GM23338 (cell line): ENCODE measurements at regions not wholly inside any gene's neighbourhood (a gene's known extent, or its start where the extent isn't known, plus 50 kb on each side); places are given as distances from the start of the nearest gene placed in this dataset.

ENCODE experiments used
- ATAC-seq: fragments of 200-7000 bp; cut with Tn5 transposase; 3 replicates; pipeline ENCODE4 v1.9.1; 2020
- DNase-seq: peaks from one replicate; pipeline ENCODE4 v3.0.0-alpha.2; 2015; ENCODE audit warnings: low spot score
- H2AFZ ChIP-seq: fragments of 200-600 bp; sonication (generic); 2 replicates; pipeline ENCODE4 v1.8.0; 2016; ENCODE audit warnings: antibody characterized with exemption, mild to moderate bottlenecking, moderate library complexity
- H3F3A ChIP-seq: fragments of 200-600 bp; sonication (generic); replicated peaks from 2 replicates; pipeline ENCODE4 v1.8.0; 2017; ENCODE audit warnings: antibody characterized with exemption, mixed run types, low read depth
- H3K27ac ChIP-seq: fragments of 200-600 bp; sonication (generic); 2 replicates; pipeline ENCODE4 v1.6.1; 2016; ENCODE audit warnings: low read depth
- H3K27me3 ChIP-seq: fragments of 200-600 bp; sonication (generic); 2 replicates; pipeline ENCODE4 v1.8.0; 2016; ENCODE audit warnings: mild to moderate bottlenecking, mixed run types, moderate library complexity; ENCODE audit not compliant: insufficient read depth
- H3K36me3 ChIP-seq: fragments of 200-600 bp; sonication (generic); 2 replicates; pipeline ENCODE4 v1.8.0; 2016; ENCODE audit warnings: mild to moderate bottlenecking; ENCODE audit not compliant: insufficient read depth
- H3K4me1 ChIP-seq: fragments of 200-600 bp; sonication (generic); 2 replicates; pipeline ENCODE4 v1.8.0; 2016; ENCODE audit warnings: mild to moderate bottlenecking, moderate library complexity; ENCODE audit not compliant: insufficient read depth
- H3K4me2 ChIP-seq: fragments of 200-600 bp; sonication (generic); 2 replicates; pipeline ENCODE4 v1.7.1; 2017; ENCODE audit warnings: mixed run types
- H3K4me3 ChIP-seq: fragments of 200-600 bp; sonication (generic); 2 replicates; pipeline ENCODE4 v1.6.1; 2016; ENCODE audit warnings: mixed run types
- H3K79me2 ChIP-seq: fragments of 200-600 bp; sonication (generic); replicated peaks from 2 replicates; pipeline ENCODE4 v1.8.0; 2017; ENCODE audit warnings: mild to moderate bottlenecking; ENCODE audit not compliant: insufficient read depth
- H3K9me2 ChIP-seq: fragments of 200-600 bp; sonication (generic); 2 replicates; pipeline ENCODE4 v1.8.0; 2017; ENCODE audit not compliant: insufficient read depth
- H4K20me1 ChIP-seq: fragments of 200-600 bp; sonication (generic); replicated peaks from 2 replicates; pipeline ENCODE4 v1.8.0; 2017; ENCODE audit warnings: mild to moderate bottlenecking; ENCODE audit not compliant: insufficient read depth
- H3K27ac Mint-ChIP-seq: 2 replicates; pipeline ENCODE4 v1.8.0; 2020; ENCODE audit warnings: inconsistent platforms, mild to moderate bottlenecking, moderate library complexity, mixed read lengths
- H3K27me3 Mint-ChIP-seq: 3 replicates; pipeline ENCODE4 v1.8.0; 2022; ENCODE audit warnings: low read depth, mild to moderate bottlenecking, moderate library complexity, mixed read lengths, inconsistent platforms; ENCODE audit not compliant: insufficient read depth, poor library complexity
- H3K36me3 Mint-ChIP-seq: 3 replicates; pipeline ENCODE4 v1.8.0; 2021; ENCODE audit warnings: low read depth, mild to moderate bottlenecking, inconsistent platforms, moderate library complexity, mixed read lengths
- H3K4me1 Mint-ChIP-seq: 3 replicates; pipeline ENCODE4 v1.8.0; 2020; ENCODE audit warnings: mild to moderate bottlenecking, inconsistent platforms, mixed read lengths
- H3K4me3 Mint-ChIP-seq: 3 replicates; pipeline ENCODE4 v1.8.0; 2021; ENCODE audit warnings: moderate library complexity, mild to moderate bottlenecking, inconsistent platforms, mixed read lengths
- H3K9me3 Mint-ChIP-seq: 3 replicates; pipeline ENCODE4 v1.8.0; 2020; ENCODE audit warnings: moderate library complexity, mild to moderate bottlenecking, inconsistent platforms, mixed read lengths
- CREB1 ChIP-seq: fragments of 250-450 bp; sonication (Bioruptor Pico); IDR thresholded peaks from 2 replicates; pipeline ENCODE4 v1.5.0; 2020; ENCODE audit warnings: low read depth, mild to moderate bottlenecking, moderate library complexity
- JUNB ChIP-seq: IDR thresholded peaks from one replicate; pipeline ENCODE4 v1.6.1; 2016; ENCODE audit warnings: antibody characterized with exemption; ENCODE audit not compliant: unreplicated experiment
- NANOG ChIP-seq: IDR thresholded peaks from 2 replicates; pipeline ENCODE4 v1.6.1; 2016; ENCODE audit warnings: antibody characterized with exemption, borderline replicate concordance
- STAT1 ChIP-seq: IDR thresholded peaks from one replicate; pipeline ENCODE4 v1.6.1; 2016; ENCODE audit warnings: antibody characterized with exemption; ENCODE audit not compliant: unreplicated experiment
- ZNF114 ChIP-seq: fragments of 250-450 bp; sonication (Bioruptor Pico); IDR thresholded peaks from 2 replicates; pipeline ENCODE4 v1.5.0; 2020; ENCODE audit warnings: mild to moderate bottlenecking, moderate library complexity
- ZNF462 ChIP-seq: fragments of 250-450 bp; sonication (Bioruptor Pico); IDR thresholded peaks from 2 replicates; pipeline ENCODE4 v1.5.0; 2020; ENCODE audit warnings: mild to moderate bottlenecking, moderate library complexity
- TF ChIP-seq, protein P1 (sequence below): IDR thresholded peaks from one replicate; pipeline ENCODE4 v1.6.1; 2018; ENCODE audit warnings: antibody characterized with exemption; ENCODE audit not compliant: unreplicated experiment

DNA sequence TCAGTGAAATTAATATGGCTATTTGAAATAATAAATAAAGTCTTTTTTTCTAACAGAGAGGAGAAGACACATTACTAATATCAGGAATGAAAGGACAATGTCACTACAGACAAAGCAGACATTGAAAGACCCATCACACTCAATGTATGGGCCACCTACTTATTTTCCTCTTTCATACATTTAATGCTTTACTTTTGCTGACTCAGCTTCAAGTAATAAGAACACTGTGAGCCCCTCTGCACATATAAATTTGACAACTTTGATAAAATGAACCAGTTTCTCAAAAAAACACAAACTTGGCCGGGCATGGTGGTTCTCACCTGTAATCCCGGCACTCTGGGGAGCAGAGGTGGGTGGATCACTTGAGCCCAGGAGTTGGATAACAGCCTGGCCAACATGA lies 664.2 kb upstream of the COBL start:
- Histone ChIP-seq H3K4me3 (no peak overlapping the region), H3K79me2 (no peaks in the 10 kb centered on the region), H3K4me1 (no peaks in the 10 kb centered on the region), H2AFZ (no peak overlapping the region), H3F3A (no peaks in the 10 kb centered on the region), H3K27me3 (no peaks in the 10 kb centered on the region), H3K36me3 (no peaks in the 10 kb centered on the region), H3K9me2 (peaks cover 4% of the 10 kb centered on the region; the same call in 1 of the 2 replicates), H3K27ac (no peak overlapping the region), H3K4me2 (no peak overlapping the region), H4K20me1 (no peaks in the 10 kb centered on the region)
- H3K4me3 Mint-ChIP-seq: no peak overlapping the region
- no peaks in the 10 kb centered on the region for H3K9me3 Mint-ChIP-seq
- H3K36me3 Mint-ChIP-seq: no peaks in the 10 kb centered on the region
- no peak overlapping the region for H3K27ac Mint-ChIP-seq
- H3K27me3 Mint-ChIP-seq: peaks cover 1% of the 10 kb centered on the region
- no peak for ATAC-seq
- no peak for TF ChIP-seq ZNF114 (CRISPR knock-in tag)
- TF ChIP-seq CREB1 (CRISPR knock-in tag): no peak
- no peak for TF ChIP-seq NANOG
- no peak for TF ChIP-seq STAT1
- TF ChIP-seq, protein P1, sequence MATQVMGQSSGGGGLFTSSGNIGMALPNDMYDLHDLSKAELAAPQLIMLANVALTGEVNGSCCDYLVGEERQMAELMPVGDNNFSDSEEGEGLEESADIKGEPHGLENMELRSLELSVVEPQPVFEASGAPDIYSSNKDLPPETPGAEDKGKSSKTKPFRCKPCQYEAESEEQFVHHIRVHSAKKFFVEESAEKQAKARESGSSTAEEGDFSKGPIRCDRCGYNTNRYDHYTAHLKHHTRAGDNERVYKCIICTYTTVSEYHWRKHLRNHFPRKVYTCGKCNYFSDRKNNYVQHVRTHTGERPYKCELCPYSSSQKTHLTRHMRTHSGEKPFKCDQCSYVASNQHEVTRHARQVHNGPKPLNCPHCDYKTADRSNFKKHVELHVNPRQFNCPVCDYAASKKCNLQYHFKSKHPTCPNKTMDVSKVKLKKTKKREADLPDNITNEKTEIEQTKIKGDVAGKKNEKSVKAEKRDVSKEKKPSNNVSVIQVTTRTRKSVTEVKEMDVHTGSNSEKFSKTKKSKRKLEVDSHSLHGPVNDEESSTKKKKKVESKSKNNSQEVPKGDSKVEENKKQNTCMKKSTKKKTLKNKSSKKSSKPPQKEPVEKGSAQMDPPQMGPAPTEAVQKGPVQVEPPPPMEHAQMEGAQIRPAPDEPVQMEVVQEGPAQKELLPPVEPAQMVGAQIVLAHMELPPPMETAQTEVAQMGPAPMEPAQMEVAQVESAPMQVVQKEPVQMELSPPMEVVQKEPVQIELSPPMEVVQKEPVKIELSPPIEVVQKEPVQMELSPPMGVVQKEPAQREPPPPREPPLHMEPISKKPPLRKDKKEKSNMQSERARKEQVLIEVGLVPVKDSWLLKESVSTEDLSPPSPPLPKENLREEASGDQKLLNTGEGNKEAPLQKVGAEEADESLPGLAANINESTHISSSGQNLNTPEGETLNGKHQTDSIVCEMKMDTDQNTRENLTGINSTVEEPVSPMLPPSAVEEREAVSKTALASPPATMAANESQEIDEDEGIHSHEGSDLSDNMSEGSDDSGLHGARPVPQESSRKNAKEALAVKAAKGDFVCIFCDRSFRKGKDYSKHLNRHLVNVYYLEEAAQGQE: no peak
- no peak for TF ChIP-seq JUNB
- TF ChIP-seq ZNF462: no peak
- peaks cover 8% of the 10 kb centered on the region; the same call in 2 of the 3 replicates for H3K4me1 Mint-ChIP-seq
- no peak for DNase-seq
